Keratinocyte (primary cell): ENCODE measurements at regions not wholly inside any gene's neighbourhood (a gene's known extent, or its start where the extent isn't known, plus 50 kb on each side); places are given as distances from the start of the nearest gene placed in this dataset.

Experiments
- DNase-seq: peaks from one replicate; pipeline ENCODE4 v3.0.0-alpha.2; 2011; ENCODE audit warnings: low read depth, missing footprints, low spot score
- FAIRE-seq: peaks from 2 replicates; lab custom pipeline; 2011; peaks lifted over from hg19 to GRCh38; lab: Jason Lieb, UNC
- H2AFZ ChIP-seq: 2 replicates; pipeline ENCODE4 v1.6.0; 2012; ENCODE audit warnings: low read length, control low read depth, inconsistent platforms; ENCODE audit not compliant: control insufficient read depth
- H3K27ac ChIP-seq: 2 replicates; pipeline ENCODE4 v1.5.1; 2011; ENCODE audit warnings: low read length; ENCODE audit not compliant: control insufficient read depth, insufficient read depth
- H3K27me3 ChIP-seq: 3 replicates; pipeline ENCODE4 v1.6.0; 2011; ENCODE audit warnings: low read length; ENCODE audit not compliant: control insufficient read depth, insufficient read depth; ENCODE audit errors: extremely low read depth
- H3K36me3 ChIP-seq, 2 experiments: 2 replicates in 1 of 2; 3 replicates in 1 of 2; pipeline ENCODE4 v1.5.1; 2011; ENCODE audit warnings: low read length in 2 of 2, mild to moderate bottlenecking in 1 of 2; ENCODE audit not compliant: control insufficient read depth in 2 of 2, insufficient read depth in 2 of 2; ENCODE audit errors: extremely low read depth in 1 of 2
- H3K4me1 ChIP-seq: 3 replicates; pipeline ENCODE4 v1.5.1; 2011; ENCODE audit warnings: low read length; ENCODE audit not compliant: control insufficient read depth, insufficient read depth; ENCODE audit errors: extremely low read depth
- H3K4me2 ChIP-seq: 3 replicates; pipeline ENCODE4 v1.6.0; 2011; ENCODE audit warnings: low read depth, low read length; ENCODE audit not compliant: control insufficient read depth, insufficient read depth; ENCODE audit errors: extremely low read depth
- H3K4me3 ChIP-seq, 3 experiments: fragments of 200-600 bp in 1 of 3; sonication (generic) in 1 of 3; 2 replicates in 2 of 3; 3 replicates in 1 of 3; pipeline ENCODE4 v1.5.1; 2011 to 2016; ENCODE audit warnings: low read length in 3 of 3, mild to moderate bottlenecking in 3 of 3, control low read depth in 2 of 3, inconsistent platforms in 1 of 3, low read depth in 1 of 3, mixed read lengths in 1 of 3, mixed run types in 1 of 3, moderate library complexity in 1 of 3; ENCODE audit not compliant: control insufficient read depth in 2 of 3, insufficient read depth in 2 of 3; ENCODE audit errors: extremely low read depth in 1 of 3
- H3K79me2 ChIP-seq: 2 replicates; pipeline ENCODE4 v1.6.0; 2012; ENCODE audit warnings: low read length; ENCODE audit not compliant: control insufficient read depth, insufficient read depth
- H3K9ac ChIP-seq: 3 replicates; pipeline ENCODE4 v1.6.0; 2011; ENCODE audit warnings: low read length; ENCODE audit not compliant: control insufficient read depth, insufficient read depth; ENCODE audit errors: extremely low read depth
- H3K9me1 ChIP-seq: 3 replicates; pipeline ENCODE4 v1.6.0; 2011; ENCODE audit warnings: low read length; ENCODE audit not compliant: control insufficient read depth, insufficient read depth; ENCODE audit errors: extremely low read depth
- H3K9me3 ChIP-seq: 2 replicates; pipeline ENCODE4 v1.5.1; 2012; ENCODE audit warnings: low read depth, low read length; ENCODE audit not compliant: control insufficient read depth
- H4K20me1 ChIP-seq: 3 replicates; pipeline ENCODE4 v1.6.0; 2011; ENCODE audit warnings: low read length; ENCODE audit not compliant: control insufficient read depth, insufficient read depth; ENCODE audit errors: extremely low read depth
- EZH2 ChIP-seq: IDR thresholded peaks from one replicate; pipeline ENCODE4 v1.6.1; 2012; ENCODE audit warnings: inconsistent platforms, mild to moderate bottlenecking, low read length, moderate library complexity
- dilution Hi-C: fragments of 300-500 bp; cut with MboI; formaldehyde crosslinking; loops from one replicate; pipeline ENCODE4 v1.7.0; 2020; ENCODE audit warnings: low sequenced_read_pairs; ENCODE audit not compliant: extremely low pct_ligation_motif_present
- TF ChIP-seq, protein P1 (sequence below), 3 experiments: IDR thresholded peaks in 1 of 3; conservative IDR thresholded peaks in 1 of 3; optimal IDR thresholded peaks in 1 of 3; 2 replicates in 2 of 3; 3 replicates in 1 of 3; pipeline versions ENCODE3 to v1.5.1; 2011; ENCODE audit warnings: low read length in 3 of 3, mild to moderate bottlenecking in 3 of 3, moderate library complexity in 2 of 3, control low read depth in 1 of 3, inconsistent platforms in 1 of 3; ENCODE audit not compliant: insufficient read depth in 2 of 3; ENCODE audit errors: extremely low read depth in 1 of 3

DNA sequence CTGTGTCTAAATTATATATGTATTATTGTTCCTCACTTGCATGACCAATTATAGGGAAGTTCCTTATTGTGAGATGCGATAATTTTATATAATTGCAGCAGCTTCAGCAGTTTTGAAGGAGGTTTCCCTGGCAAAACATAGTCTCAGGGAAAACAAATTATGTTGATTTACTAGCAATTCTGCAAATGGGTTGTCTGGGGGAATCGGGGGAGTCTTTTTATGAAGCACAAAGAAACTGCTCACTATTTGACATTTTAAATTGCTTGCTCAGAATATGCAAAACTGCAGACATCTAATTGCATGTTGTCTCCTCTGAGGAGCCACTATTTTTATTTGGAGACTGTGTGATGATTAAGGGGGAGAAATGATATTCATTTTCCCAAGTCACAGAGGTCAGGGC is 361.6 kb downstream of the YTHDC2 start:
- H3K79me2 ChIP-seq, result no peaks in the 10 kb centered on the region
- H3K9me1 ChIP-seq, result no peaks in the 10 kb centered on the region
- no peak for FAIRE-seq
- H3K4me1 ChIP-seq, result no peaks in the 10 kb centered on the region
- H2AFZ ChIP-seq, result no peak overlapping the region
- DNase-seq, result no peak
- no peak for TF ChIP-seq EZH2
- TF ChIP-seq, protein P1, sequence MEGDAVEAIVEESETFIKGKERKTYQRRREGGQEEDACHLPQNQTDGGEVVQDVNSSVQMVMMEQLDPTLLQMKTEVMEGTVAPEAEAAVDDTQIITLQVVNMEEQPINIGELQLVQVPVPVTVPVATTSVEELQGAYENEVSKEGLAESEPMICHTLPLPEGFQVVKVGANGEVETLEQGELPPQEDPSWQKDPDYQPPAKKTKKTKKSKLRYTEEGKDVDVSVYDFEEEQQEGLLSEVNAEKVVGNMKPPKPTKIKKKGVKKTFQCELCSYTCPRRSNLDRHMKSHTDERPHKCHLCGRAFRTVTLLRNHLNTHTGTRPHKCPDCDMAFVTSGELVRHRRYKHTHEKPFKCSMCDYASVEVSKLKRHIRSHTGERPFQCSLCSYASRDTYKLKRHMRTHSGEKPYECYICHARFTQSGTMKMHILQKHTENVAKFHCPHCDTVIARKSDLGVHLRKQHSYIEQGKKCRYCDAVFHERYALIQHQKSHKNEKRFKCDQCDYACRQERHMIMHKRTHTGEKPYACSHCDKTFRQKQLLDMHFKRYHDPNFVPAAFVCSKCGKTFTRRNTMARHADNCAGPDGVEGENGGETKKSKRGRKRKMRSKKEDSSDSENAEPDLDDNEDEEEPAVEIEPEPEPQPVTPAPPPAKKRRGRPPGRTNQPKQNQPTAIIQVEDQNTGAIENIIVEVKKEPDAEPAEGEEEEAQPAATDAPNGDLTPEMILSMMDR (optimal IDR thresholded peaks at IDR 0.05 in 1 of 3, IDR thresholded peaks at IDR 0.05 in 1 of 3, conservative IDR thresholded peaks at IDR 0.05 in 1 of 3; ENCODE audit: extremely low read depth in 1 of 3, insufficient read depth in 2 of 3, low read length in 3 of 3), result no peak
- no peaks in the 10 kb centered on the region for H3K36me3 ChIP-seq
- H3K4me3 ChIP-seq, result no peak overlapping the region
- no peaks in the 10 kb centered on the region for H4K20me1 ChIP-seq
- H3K27me3 ChIP-seq, result no peaks in the 10 kb centered on the region
- no peak overlapping the region for H3K4me2 ChIP-seq
- no peak overlapping the region for H3K9ac ChIP-seq
- no peak overlapping the region for H3K27ac ChIP-seq
- dilution Hi-C loops, result no loop called here
- H3K9me3 ChIP-seq, result no peaks in the 10 kb centered on the region

GRCh38 chr5:113891491-113891890 is 378.0 kb downstream of the YTHDC2 start:
- Histone ChIP-seq H3K4me1 (no peaks in the 10 kb centered on the region), H2AFZ (no peak overlapping the region), H3K27ac (no peak overlapping the region), H3K9me1 (no peaks in the 10 kb centered on the region), H3K79me2 (no peaks in the 10 kb centered on the region), H3K27me3 (no peaks in the 10 kb centered on the region), H3K9ac (no peak overlapping the region), H4K20me1 (no peaks in the 10 kb centered on the region), H3K4me2 (no peak overlapping the region), H3K4me3 (no peak overlapping the region), H3K9me3 (no peaks in the 10 kb centered on the region), H3K36me3 (no peaks in the 10 kb centered on the region)
- no peak for FAIRE-seq
- no peak for DNase-seq
- TF ChIP-seq EZH2, result no peak
- TF ChIP-seq, protein P1 (optimal IDR thresholded peaks at IDR 0.05 in 1 of 3, IDR thresholded peaks at IDR 0.05 in 1 of 3, conservative IDR thresholded peaks at IDR 0.05 in 1 of 3; ENCODE audit: extremely low read depth in 1 of 3, insufficient read depth in 2 of 3, low read length in 3 of 3), result no peak
- dilution Hi-C loops, result no loop called here
